ENCODE measurements at regions not wholly inside any gene's neighbourhood (a gene's known extent, or its start where the extent isn't known, plus 50 kb on each side); places are given as distances from the start of the nearest gene placed in this dataset.
"Not testable (repeated sequence)": the region's sequence is repeated elsewhere in the genome, so short reads cannot be mapped to it uniquely, and the experiment has no call there.

GRCh38 chr12:20030826-20031225 is 337.5 kb upstream of the PDE3A start:
- no peak for ATAC-seq
- Mint-ChIP-seq H3K36me3 (no peaks in the 10 kb centered on the region), H3K27me3 (no peaks in the 10 kb centered on the region), H3K4me3 (no peak overlapping the region), H3K9me3 (peaks cover 8% of the 10 kb centered on the region), H3K4me1 (no peaks in the 10 kb centered on the region), H3K27ac (no peak overlapping the region)

GRCh38 chr12:20039562-20039961 is 328.8 kb upstream of the PDE3A start:
- Mint-ChIP-seq H3K9me3 (peaks cover 2% of the 10 kb centered on the region), H3K36me3 (no peaks in the 10 kb centered on the region), H3K27me3 (no peaks in the 10 kb centered on the region), H3K4me1 (no peaks in the 10 kb centered on the region), H3K4me3 (no peak overlapping the region), H3K27ac (no peak overlapping the region)
- ATAC-seq, result no peak

GRCh38 chr12:20040184-20040583 is 328.2 kb upstream of the PDE3A start:
- no peak for ATAC-seq
- no peaks in the 10 kb centered on the region for H3K27me3 Mint-ChIP-seq
- H3K4me3 Mint-ChIP-seq, result no peak overlapping the region
- peaks cover 2% of the 10 kb centered on the region for H3K9me3 Mint-ChIP-seq
- H3K27ac Mint-ChIP-seq, result no peak overlapping the region
- H3K4me1 Mint-ChIP-seq, result no peaks in the 10 kb centered on the region
- no peaks in the 10 kb centered on the region for H3K36me3 Mint-ChIP-seq

GRCh38 chr12:20040831-20041230 is 327.5 kb upstream of the PDE3A start:
- ATAC-seq, result no peak
- no peak overlapping the region for H3K27ac Mint-ChIP-seq
- H3K36me3 Mint-ChIP-seq, result no peaks in the 10 kb centered on the region
- H3K9me3 Mint-ChIP-seq, result peaks cover 2% of the 10 kb centered on the region
- no peaks in the 10 kb centered on the region for H3K4me1 Mint-ChIP-seq
- H3K27me3 Mint-ChIP-seq, result no peaks in the 10 kb centered on the region
- no peak overlapping the region for H3K4me3 Mint-ChIP-seq

- no peaks in the 10 kb centered on the region for H3K4me1 Mint-ChIP-seq
- no peaks in the 10 kb centered on the region for H3K27me3 Mint-ChIP-seq
- no peak overlapping the region for H3K27ac Mint-ChIP-seq
- no peaks in the 10 kb centered on the region for H3K9me3 Mint-ChIP-seq
- ATAC-seq, result no peak
- no peak overlapping the region for H3K4me3 Mint-ChIP-seq
- H3K36me3 Mint-ChIP-seq, result no peaks in the 10 kb centered on the region
Observed at GRCh38 chr12:20044351-20044750, 324.0 kb upstream of the PDE3A start.

GRCh38 chr12:20044846-20045245 is 323.5 kb upstream of the PDE3A start:
- no peaks in the 10 kb centered on the region for H3K4me1 Mint-ChIP-seq
- no peaks in the 10 kb centered on the region for H3K36me3 Mint-ChIP-seq
- H3K4me3 Mint-ChIP-seq, result no peak overlapping the region
- ATAC-seq, result no peak
- H3K9me3 Mint-ChIP-seq, result no peaks in the 10 kb centered on the region
- no peaks in the 10 kb centered on the region for H3K27me3 Mint-ChIP-seq
- H3K27ac Mint-ChIP-seq, result no peak overlapping the region

GRCh38 chr12:20047901-20048300 is 320.4 kb upstream of the PDE3A start:
- ATAC-seq, result no peak
- H3K4me1 Mint-ChIP-seq, result no peaks in the 10 kb centered on the region

GRCh38 chr12:20050221-20050620 is 318.1 kb upstream of the PDE3A start:
- no peak overlapping the region for H3K27ac Mint-ChIP-seq
- H3K4me1 Mint-ChIP-seq, result no peaks in the 10 kb centered on the region
- H3K36me3 Mint-ChIP-seq, result no peaks in the 10 kb centered on the region
- no peaks in the 10 kb centered on the region for H3K27me3 Mint-ChIP-seq
- no peak for ATAC-seq
- H3K9me3 Mint-ChIP-seq, result peaks cover 3% of the 10 kb centered on the region
- H3K4me3 Mint-ChIP-seq, result no peak overlapping the region

More at GRCh38 chr12:20047901-20048300, 320.4 kb upstream of the PDE3A start:
- Mint-ChIP-seq H3K27me3 (no peaks in the 10 kb centered on the region), H3K36me3 (no peaks in the 10 kb centered on the region), H3K4me3 (no peak overlapping the region), H3K9me3 (peaks cover 3% of the 10 kb centered on the region), H3K27ac (no peak overlapping the region)

- no peaks in the 10 kb centered on the region for H3K27me3 Mint-ChIP-seq
- H3K4me1 Mint-ChIP-seq, result no peaks in the 10 kb centered on the region
- H3K36me3 Mint-ChIP-seq, result no peaks in the 10 kb centered on the region
- no peak overlapping the region for H3K4me3 Mint-ChIP-seq
- no peak overlapping the region for H3K27ac Mint-ChIP-seq
- no peak for ATAC-seq
- H3K9me3 Mint-ChIP-seq, result peaks cover 8% of the 10 kb centered on the region
Observed at GRCh38 chr12:20053782-20054181, 314.6 kb upstream of the PDE3A start.

GRCh38 chr12:20055856-20056255 is 312.5 kb upstream of the PDE3A start:
- no peak for ATAC-seq
- no peaks in the 10 kb centered on the region for H3K4me1 Mint-ChIP-seq
- H3K36me3 Mint-ChIP-seq, result no peaks in the 10 kb centered on the region
- no peaks in the 10 kb centered on the region for H3K27me3 Mint-ChIP-seq
- H3K9me3 Mint-ChIP-seq, result peaks cover 12% of the 10 kb centered on the region
- H3K27ac Mint-ChIP-seq, result no peak overlapping the region
- no peak overlapping the region for H3K4me3 Mint-ChIP-seq

- Mint-ChIP-seq H3K9me3 (peaks cover 8% of the 10 kb centered on the region), H3K27me3 (no peaks in the 10 kb centered on the region), H3K4me3 (no peak overlapping the region), H3K36me3 (no peaks in the 10 kb centered on the region), H3K4me1 (no peaks in the 10 kb centered on the region), H3K27ac (no peak overlapping the region)
- no peak for ATAC-seq
Observed at GRCh38 chr12:20057398-20057797, 310.9 kb upstream of the PDE3A start.

GRCh38 chr12:20063116-20063515 is 305.2 kb upstream of the PDE3A start:
- H3K27me3 Mint-ChIP-seq, result no peaks in the 10 kb centered on the region

GRCh38 chr12:20077618-20078017 is 290.7 kb upstream of the PDE3A start:
- Mint-ChIP-seq H3K27ac (no peak overlapping the region), H3K9me3 (peaks cover 3% of the 10 kb centered on the region), H3K36me3 (no peaks in the 10 kb centered on the region), H3K4me3 (no peak overlapping the region), H3K4me1 (no peaks in the 10 kb centered on the region), H3K27me3 (no peaks in the 10 kb centered on the region)
- ATAC-seq, result no peak

More at GRCh38 chr12:20063116-20063515, 305.2 kb upstream of the PDE3A start:
- Mint-ChIP-seq H3K4me3 (no peak overlapping the region), H3K4me1 (no peaks in the 10 kb centered on the region), H3K9me3 (peaks cover 7% of the 10 kb centered on the region), H3K36me3 (no peaks in the 10 kb centered on the region), H3K27ac (no peak overlapping the region)
- no peak for ATAC-seq

- ATAC-seq, result no peak
- no peak overlapping the region for H3K27ac Mint-ChIP-seq
- no peaks in the 10 kb centered on the region for H3K4me1 Mint-ChIP-seq
- no peaks in the 10 kb centered on the region for H3K27me3 Mint-ChIP-seq
- H3K36me3 Mint-ChIP-seq, result no peaks in the 10 kb centered on the region
- no peak overlapping the region for H3K4me3 Mint-ChIP-seq
- H3K9me3 Mint-ChIP-seq, result no peaks in the 10 kb centered on the region
Observed at GRCh38 chr12:20089077-20089476, 279.3 kb upstream of the PDE3A start.

GRCh38 chr12:20093190-20093810 is 275.0 kb upstream of the PDE3A start:
- H3K36me3 Mint-ChIP-seq, H3K9me3 Mint-ChIP-seq, H3K4me1 Mint-ChIP-seq, ATAC-seq, H3K27ac Mint-ChIP-seq, H3K4me3 Mint-ChIP-seq, H3K27me3 Mint-ChIP-seq: not testable (repeated sequence)

- Mint-ChIP-seq H3K4me1 (no peaks in the 10 kb centered on the region), H3K27me3 (no peaks in the 10 kb centered on the region), H3K27ac (no peak overlapping the region), H3K9me3 (peaks cover 8% of the 10 kb centered on the region), H3K36me3 (no peaks in the 10 kb centered on the region), H3K4me3 (no peak overlapping the region)
- no peak for ATAC-seq
Observed at GRCh38 chr12:20096430-20096829, 271.9 kb upstream of the PDE3A start.

GRCh38 chr12:20097626-20098025 is 270.7 kb upstream of the PDE3A start:
- Mint-ChIP-seq H3K4me1 (no peaks in the 10 kb centered on the region), H3K4me3 (no peak overlapping the region), H3K9me3 (peaks cover 8% of the 10 kb centered on the region), H3K27me3 (no peaks in the 10 kb centered on the region), H3K36me3 (no peaks in the 10 kb centered on the region), H3K27ac (no peak overlapping the region)
- no peak for ATAC-seq
